ENCODE measurements at regions not wholly inside any gene's neighbourhood (a gene's known extent, or its start where the extent isn't known, plus 50 kb on each side); places are given as distances from the start of the nearest gene placed in this dataset.

DNA sequence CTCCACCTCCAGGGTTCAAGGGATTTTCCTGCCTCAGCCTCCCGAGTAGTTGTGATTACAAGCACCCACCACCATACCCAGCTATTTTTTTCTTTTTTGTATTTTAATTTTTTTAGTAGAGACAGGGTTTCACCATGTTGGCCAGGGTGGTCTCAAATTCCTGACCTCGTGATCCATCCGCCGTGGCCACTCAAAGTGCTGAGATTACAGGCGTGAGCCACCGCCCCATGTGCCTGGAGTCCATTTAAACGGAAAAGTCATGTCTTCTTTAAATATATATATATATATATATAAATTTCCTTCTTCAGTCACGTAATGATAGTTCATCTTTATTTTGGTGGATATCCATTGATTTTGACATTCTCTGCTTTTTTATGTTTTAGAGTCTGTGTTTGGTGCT lies 264.0 kb upstream of the PITX2 start:
- BruUV-seq (replicated peaks) = no TSS peak
- ChIA-PET CTCF (no interaction called here), POLR2A (ENCODE audit: unreplicated experiment) (no interaction called here)
- Histone ChIP-seq H3K4me2 (ENCODE audit: low read depth, low read length) (no peak overlapping the region), H4K5ac (ENCODE audit: low read depth, low read length) (no peak overlapping the region), H2BK120ac (ENCODE audit: low read depth, low read length) (no peak overlapping the region), H3K9ac (ENCODE audit: low read depth, low read length) (no peak overlapping the region), H2AK5ac (ENCODE audit: low read depth, low read length) (no peak overlapping the region), H3K4me1 (ENCODE audit: control insufficient read depth, insufficient read depth, low read length) (no peaks in the 10 kb centered on the region), H3K27ac (ENCODE audit: insufficient read depth, low read length) (no peak overlapping the region), H2BK15ac (ENCODE audit: low read depth, low read length) (no peak overlapping the region), H3K36me3 (ENCODE audit: control insufficient read depth, insufficient read depth, low read length) (no peaks in the 10 kb centered on the region), H3K14ac (replicated peaks; ENCODE audit: low read depth, low read length) (no peak overlapping the region), H3K56ac (ENCODE audit: extremely low read depth, insufficient read depth, low read length) (no peak overlapping the region), H2AK9ac (replicated peaks; ENCODE audit: low read depth, low read length, poor library complexity) (no peak overlapping the region), H3K23ac (ENCODE audit: low read depth, low read length) (no peak overlapping the region), H3K79me1 (ENCODE audit: low read depth in 1 of 2, low read length in 2 of 2) (no peaks in the 10 kb centered on the region), H2BK20ac (ENCODE audit: low read depth, low read length) (no peak overlapping the region), H3K4ac (ENCODE audit: low read depth, low read length) (no peak overlapping the region), H3K18ac (ENCODE audit: low read depth, low read length) (no peak overlapping the region), H2AFZ (replicated peaks; ENCODE audit: low read length, poor library complexity) (no peak overlapping the region), H3K4me3 (ENCODE audit: insufficient read depth, low read depth, low read length) (no peak overlapping the region), H3K9me1 (ENCODE audit: insufficient read depth, low read length) (no peaks in the 10 kb centered on the region), H4K20me1 (ENCODE audit: insufficient read depth, low read length) (no peaks in the 10 kb centered on the region), H2BK5ac (ENCODE audit: low read depth, low read length, poor library complexity, severe bottlenecking) (no peak overlapping the region), H3K27me3 (ENCODE audit: control insufficient read depth, insufficient read depth, low read length) (no peaks in the 10 kb centered on the region), H4K91ac (ENCODE audit: insufficient read depth, low read depth, low read length) (no peak overlapping the region), H4K8ac (ENCODE audit: low read depth in 2 of 2, low read length in 2 of 2) (no peak overlapping the region), H3K9me3 (ENCODE audit: control insufficient read depth, insufficient read depth, low read length) (no peaks in the 10 kb centered on the region)
- dilution Hi-C loops (cut with HindIII; ENCODE audit: low sequenced_read_pairs, unreplicated experiment) = no loop called here
- TF ChIP-seq, protein P1, sequence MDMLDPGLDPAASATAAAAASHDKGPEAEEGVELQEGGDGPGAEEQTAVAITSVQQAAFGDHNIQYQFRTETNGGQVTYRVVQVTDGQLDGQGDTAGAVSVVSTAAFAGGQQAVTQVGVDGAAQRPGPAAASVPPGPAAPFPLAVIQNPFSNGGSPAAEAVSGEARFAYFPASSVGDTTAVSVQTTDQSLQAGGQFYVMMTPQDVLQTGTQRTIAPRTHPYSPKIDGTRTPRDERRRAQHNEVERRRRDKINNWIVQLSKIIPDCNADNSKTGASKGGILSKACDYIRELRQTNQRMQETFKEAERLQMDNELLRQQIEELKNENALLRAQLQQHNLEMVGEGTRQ (IDR thresholded peaks at IDR 0.05; ENCODE audit: low read depth, low read length) = no peak
- TF ChIP-seq MAFK (IDR thresholded peaks at IDR 0.05; ENCODE audit: low read depth, low read length) (no peak), SMC3 (IDR thresholded peaks at IDR 0.05; ENCODE audit: low read depth, low read length) (no peak), POLR2A (IDR thresholded peaks at IDR 0.05; ENCODE audit: low read depth, low read length) (no peak), MXI1 (IDR thresholded peaks at IDR 0.05; ENCODE audit: borderline replicate concordance, low read depth, low read length) (no peak), NFE2L2 (IDR thresholded peaks at IDR 0.05; ENCODE audit: low read depth, low read length) (no peak), CEBPB (IDR thresholded peaks at IDR 0.05; ENCODE audit: low read depth, low read length) (no peak), RAD21 (IDR thresholded peaks at IDR 0.05; ENCODE audit: low read length) (no peak), MAZ (IDR thresholded peaks at IDR 0.05; ENCODE audit: borderline replicate concordance, low read depth, low read length) (no peak), RCOR1 (IDR thresholded peaks at IDR 0.05; ENCODE audit: insufficient replicate concordance, low read length) (no peak), RFX5 (IDR thresholded peaks at IDR 0.05; ENCODE audit: low read depth, low read length) (no peak), CHD1 (IDR thresholded peaks at IDR 0.05; ENCODE audit: low read depth, low read length) (no peak), ELK1 (IDR thresholded peaks at IDR 0.05; ENCODE audit: borderline replicate concordance, low read depth, low read length) (no peak), BHLHE40 (IDR thresholded peaks at IDR 0.05; ENCODE audit: low read depth, low read length) (no peak), FOS (IDR thresholded peaks at IDR 0.05; ENCODE audit: low read depth, low read length) (no peak)
- TF ChIP-seq, protein P2, sequence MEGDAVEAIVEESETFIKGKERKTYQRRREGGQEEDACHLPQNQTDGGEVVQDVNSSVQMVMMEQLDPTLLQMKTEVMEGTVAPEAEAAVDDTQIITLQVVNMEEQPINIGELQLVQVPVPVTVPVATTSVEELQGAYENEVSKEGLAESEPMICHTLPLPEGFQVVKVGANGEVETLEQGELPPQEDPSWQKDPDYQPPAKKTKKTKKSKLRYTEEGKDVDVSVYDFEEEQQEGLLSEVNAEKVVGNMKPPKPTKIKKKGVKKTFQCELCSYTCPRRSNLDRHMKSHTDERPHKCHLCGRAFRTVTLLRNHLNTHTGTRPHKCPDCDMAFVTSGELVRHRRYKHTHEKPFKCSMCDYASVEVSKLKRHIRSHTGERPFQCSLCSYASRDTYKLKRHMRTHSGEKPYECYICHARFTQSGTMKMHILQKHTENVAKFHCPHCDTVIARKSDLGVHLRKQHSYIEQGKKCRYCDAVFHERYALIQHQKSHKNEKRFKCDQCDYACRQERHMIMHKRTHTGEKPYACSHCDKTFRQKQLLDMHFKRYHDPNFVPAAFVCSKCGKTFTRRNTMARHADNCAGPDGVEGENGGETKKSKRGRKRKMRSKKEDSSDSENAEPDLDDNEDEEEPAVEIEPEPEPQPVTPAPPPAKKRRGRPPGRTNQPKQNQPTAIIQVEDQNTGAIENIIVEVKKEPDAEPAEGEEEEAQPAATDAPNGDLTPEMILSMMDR (conservative IDR thresholded peaks at IDR 0.05; ENCODE audit: low read depth, low read length) = no peak
- in situ Hi-C loops (cut with MboI; ENCODE audit: low sequenced_read_pairs) = no loop called here
- WGBS, 2 experiments (ENCODE audit: extremely low coverage in 2 of 2, insufficient read length in 1 of 2) = no CpG with 5 or more reads among the region's 8 CpGs
- ATAC-seq (ENCODE audit: low read depth) (no peak), DNase-seq (no peak)
- intact Hi-C loops (cut with micrococcal nuclease) = no loop called here

All from IMR-90 (cell line).